ENCODE measurements at regions not wholly inside any gene's neighbourhood (a gene's known extent, or its start where the extent isn't known, plus 50 kb on each side); places are given as distances from the start of the nearest gene placed in this dataset.

- Histone ChIP-seq H3K27me3 (ENCODE audit: insufficient read depth, low read length) (no peaks in the 10 kb centered on the region), H3K4ac (ENCODE audit: low read depth, low read length) (no peak overlapping the region), H3K79me1 (ENCODE audit: insufficient read depth, low read depth, low read length, poor library complexity, severe bottlenecking) (no peaks in the 10 kb centered on the region), H3K4me2 (ENCODE audit: insufficient read depth, insufficient read length, low read length) (no peak overlapping the region), H4K91ac (ENCODE audit: insufficient read length, low read depth, low read length) (no peak overlapping the region), H4K5ac (ENCODE audit: insufficient read length, low read depth, low read length) (no peak overlapping the region), H3K27ac (ENCODE audit: insufficient read length, low read depth, low read length) (no peak overlapping the region), H2BK20ac (ENCODE audit: low read depth, low read length, poor library complexity, severe bottlenecking) (no peak overlapping the region), H4K8ac (replicated peaks; ENCODE audit: insufficient read length, low read depth, low read length) (no peak overlapping the region), H3K9ac (ENCODE audit: extremely low read depth, insufficient read length, low read length) (no peak overlapping the region), H3K23ac (ENCODE audit: insufficient read length, low read depth, low read length) (no peak overlapping the region), H3K23me2 (ENCODE audit: insufficient read length, low read depth, low read length, poor library complexity, severe bottlenecking) (no peaks in the 10 kb centered on the region), H3K9me3 (ENCODE audit: control insufficient read depth, low read depth, low read length) (no peaks in the 10 kb centered on the region), H3K18ac (ENCODE audit: insufficient read length, low read depth, low read length) (no peak overlapping the region), H4K20me1 (ENCODE audit: control insufficient read depth, insufficient read depth, insufficient read length) (no peaks in the 10 kb centered on the region), H2AFZ (ENCODE audit: low read length) (no peak overlapping the region), H2BK15ac (ENCODE audit: low read depth, low read length) (no peak overlapping the region), H2BK5ac (ENCODE audit: insufficient read length, low read length) (no peak overlapping the region), H2BK120ac (ENCODE audit: low read depth, low read length, poor library complexity, severe bottlenecking) (no peak overlapping the region), H2BK12ac (ENCODE audit: insufficient read length, low read depth, low read length) (no peak overlapping the region), H3K14ac (ENCODE audit: insufficient read depth, low read length) (no peak overlapping the region), H3K56ac (ENCODE audit: insufficient read length, low read depth, low read length) (no peak overlapping the region), H2AK5ac (ENCODE audit: insufficient read length, low read length) (no peak overlapping the region), H3K4me1 (ENCODE audit: insufficient read depth, low read length) (no peaks in the 10 kb centered on the region), H3T11ph (ENCODE audit: low read length) (no peak overlapping the region), H3K79me2 (ENCODE audit: insufficient read depth, low read length) (no peaks in the 10 kb centered on the region)
- Mint-ChIP-seq H3K27me3 (ENCODE audit: low read depth) (no peaks in the 10 kb centered on the region), H3K9me3 (peaks cover 4 to 5% of the 10 kb centered on the region in 2 experiments; a peak in 4 of 5 replicates), H3K4me1 (no peaks in the 10 kb centered on the region), H3K27ac (no peak overlapping the region), H3K4me3 (no peak overlapping the region), H3K36me3 (ENCODE audit: insufficient read depth in 1 of 3, low read depth in 3 of 3) (0 out of 7 replicates have a peak, but pooled peaks cover 0 to 2% (median 0%) of the 10 kb centered on the region in 3 experiments)
- WGBS (ENCODE audit: extremely low coverage, insufficient read length, low lambda C conversion rate): no CpG with 5 or more reads among the region's 3 CpGs
- TF ChIP-seq, protein P1, sequence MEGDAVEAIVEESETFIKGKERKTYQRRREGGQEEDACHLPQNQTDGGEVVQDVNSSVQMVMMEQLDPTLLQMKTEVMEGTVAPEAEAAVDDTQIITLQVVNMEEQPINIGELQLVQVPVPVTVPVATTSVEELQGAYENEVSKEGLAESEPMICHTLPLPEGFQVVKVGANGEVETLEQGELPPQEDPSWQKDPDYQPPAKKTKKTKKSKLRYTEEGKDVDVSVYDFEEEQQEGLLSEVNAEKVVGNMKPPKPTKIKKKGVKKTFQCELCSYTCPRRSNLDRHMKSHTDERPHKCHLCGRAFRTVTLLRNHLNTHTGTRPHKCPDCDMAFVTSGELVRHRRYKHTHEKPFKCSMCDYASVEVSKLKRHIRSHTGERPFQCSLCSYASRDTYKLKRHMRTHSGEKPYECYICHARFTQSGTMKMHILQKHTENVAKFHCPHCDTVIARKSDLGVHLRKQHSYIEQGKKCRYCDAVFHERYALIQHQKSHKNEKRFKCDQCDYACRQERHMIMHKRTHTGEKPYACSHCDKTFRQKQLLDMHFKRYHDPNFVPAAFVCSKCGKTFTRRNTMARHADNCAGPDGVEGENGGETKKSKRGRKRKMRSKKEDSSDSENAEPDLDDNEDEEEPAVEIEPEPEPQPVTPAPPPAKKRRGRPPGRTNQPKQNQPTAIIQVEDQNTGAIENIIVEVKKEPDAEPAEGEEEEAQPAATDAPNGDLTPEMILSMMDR (conservative IDR thresholded peaks at IDR 0.05): no peak; the same call in 2 of the 3 replicates
- no peak for DNase-seq
These were observed 508.5 kb downstream of the EPHA4 start for GRCh38 chr2:221063568-221063967.
